Heart left ventricle (tissue), 16 donors: ENCODE measurements at regions not wholly inside any gene's neighbourhood (a gene's known extent, or its start where the extent isn't known, plus 50 kb on each side); places are given as distances from the start of the nearest gene placed in this dataset.
A peak's percentile ranks its signal among the peaks of the same experiment; 100 is the strongest.

Source experiments
- ATAC-seq, 4 donors: fragments of 200-7000 bp; cut with Tn5 transposase; one replicate each; pipeline ENCODE4 v1.9.1; 2020 to 2022; ENCODE audit warnings: moderate library complexity in 4 of 4, mild to moderate bottlenecking in 3 of 4, moderate number of reproducible peaks in 1 of 4
- DNase-seq, 5 donors: peaks; one replicate each; pipeline ENCODE4 v3.0.0-alpha.2; 2020
- H3K27ac ChIP-seq, 12 donors: fragments of 200-600 bp; sonication (generic) in 4 of 12; one replicate each; pipeline versions ENCODE4 v1.5.0 to v1.8.0; 2016 to 2022; ENCODE audit warnings: mild to moderate bottlenecking in 2 of 12
- H3K27me3 ChIP-seq, 9 donors: fragments of 200-600 bp; sonication (generic) in 2 of 9; one replicate each; pipeline versions ENCODE4 v1.5.1 to v1.8.0; 2016 to 2022; ENCODE audit warnings: mild to moderate bottlenecking in 3 of 9
- H3K36me3 ChIP-seq, 9 donors: fragments of 200-600 bp; sonication (generic) in 2 of 9; one replicate each; pipeline versions ENCODE4 v1.5.0 to v1.8.0; 2018 to 2022; ENCODE audit warnings: mild to moderate bottlenecking in 2 of 9
- H3K4me1 ChIP-seq, 12 donors: fragments of 200-600 bp; sonication (generic) in 4 of 12; one replicate each; pipeline versions ENCODE4 v1.5.0 to v1.8.0; 2016 to 2022; ENCODE audit warnings: mild to moderate bottlenecking in 3 of 12
- H3K4me3 ChIP-seq, 12 donors: fragments of 200-600 bp; sonication (generic) in 4 of 12; one replicate each; pipeline versions ENCODE4 v1.5.0 to v1.8.0; 2017 to 2022; ENCODE audit warnings: mild to moderate bottlenecking in 9 of 12, moderate library complexity in 4 of 12
- H3K9me3 ChIP-seq, 12 donors: fragments of 200-600 bp; sonication (generic) in 4 of 12; one replicate each; pipeline versions ENCODE4 v1.5.0 to v1.8.0; 2016 to 2022; ENCODE audit warnings: mild to moderate bottlenecking in 1 of 12
- POLR2A ChIP-seq, 2 donors: fragments of 450-650 bp; IDR thresholded peaks; one replicate each; pipeline ENCODE4 v1.6.1; 2017; ENCODE audit warnings: antibody characterized with exemption in 2 of 2, mild to moderate bottlenecking in 2 of 2, moderate library complexity in 2 of 2
- WGBS, 4 donors: extraction: QIAGEN DNeasy Blood & Tissue Kit in 2 of 4; methylation state at CpG; one replicate each; pipeline versions ENCODE4 v1.1.5 to v1.1.7; 2013 to 2018; 5-methylcytosine and 5-hydroxymethylcytosine counted together
- intact Hi-C, 10 donors: fragments of 100-400 bp; cut with DNase I; formaldehyde crosslinking; loops; one replicate each; pipeline versions ENCODE4 v1.11.1 to v1.14.2; 2022
- TF ChIP-seq, protein P1 (sequence below), 12 donors: fragments of 200-600 bp; sonication (generic) in 4 of 12; IDR thresholded peaks; one replicate each; pipeline versions ENCODE4 v1.5.0 to v1.8.0; 2018 to 2022; ENCODE audit warnings: antibody characterized with exemption in 12 of 12, mild to moderate bottlenecking in 5 of 12
- donor health status: ischemic (EF 13 %, LVEDD 7.1; RV severe dilation, severe dysfunction).
- donor health status: healthy with polysubstance abuse.
- donor health status: DM: no; HTN: yes; CAD: no.
- donor health status: DM: no; HTN: no; CAD: no.
- donor health status: ischemic (EF 25% LVEDD 6.9; RV normal size, moderate dysfunction).
- donor health status: ischemic (EF 25% LVEDD 5.7; RV mildly dilated, moderate dysfunction).
- donor health status: healthy.
- donor health status: DM: yes; HTN: yes; CAD: no.
- donor health status: ischemic (EF 35%, LVEDD 5.7; RV mildly dilated, moderate dysfunction).
- donor health status: nonischemic (EF 11% LVEDD 7.7; RV severe dilation, severe dysfunction).
- donor health status: DM: yes; HTN: yes; CAD: no.
- donor health status: PGD.
- donor health status: ischemic (EF 29% LVEDD 5.4; RV normal size, mild dysfunction).
- donor health status: nonischemic (EF 23%, LVEDD 6.1; RV moderate dilation, normal function).

DNA sequence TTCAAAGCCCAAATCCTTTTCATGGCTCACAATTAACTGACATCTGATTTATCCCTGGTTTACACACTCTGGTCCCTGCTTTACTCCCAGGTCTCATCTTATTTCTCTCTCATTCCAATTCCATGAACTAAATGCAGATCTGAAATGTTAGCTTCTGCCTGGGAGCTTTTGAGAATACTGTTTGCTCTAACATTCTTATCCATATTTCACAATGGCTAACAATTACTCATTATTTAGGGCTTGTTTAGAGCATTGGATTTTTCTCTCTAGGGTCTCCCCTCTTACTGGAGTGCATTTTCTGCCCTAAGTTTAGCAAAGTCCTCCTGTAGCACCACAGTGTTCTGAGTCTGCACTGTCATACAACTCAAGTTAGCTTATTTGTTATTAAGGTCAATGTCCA is 121.5 kb upstream of the HCRTR2 start:
- no peak for ATAC-seq
- no peak overlapping the region for H3K4me3 ChIP-seq
- TF ChIP-seq, protein P1, sequence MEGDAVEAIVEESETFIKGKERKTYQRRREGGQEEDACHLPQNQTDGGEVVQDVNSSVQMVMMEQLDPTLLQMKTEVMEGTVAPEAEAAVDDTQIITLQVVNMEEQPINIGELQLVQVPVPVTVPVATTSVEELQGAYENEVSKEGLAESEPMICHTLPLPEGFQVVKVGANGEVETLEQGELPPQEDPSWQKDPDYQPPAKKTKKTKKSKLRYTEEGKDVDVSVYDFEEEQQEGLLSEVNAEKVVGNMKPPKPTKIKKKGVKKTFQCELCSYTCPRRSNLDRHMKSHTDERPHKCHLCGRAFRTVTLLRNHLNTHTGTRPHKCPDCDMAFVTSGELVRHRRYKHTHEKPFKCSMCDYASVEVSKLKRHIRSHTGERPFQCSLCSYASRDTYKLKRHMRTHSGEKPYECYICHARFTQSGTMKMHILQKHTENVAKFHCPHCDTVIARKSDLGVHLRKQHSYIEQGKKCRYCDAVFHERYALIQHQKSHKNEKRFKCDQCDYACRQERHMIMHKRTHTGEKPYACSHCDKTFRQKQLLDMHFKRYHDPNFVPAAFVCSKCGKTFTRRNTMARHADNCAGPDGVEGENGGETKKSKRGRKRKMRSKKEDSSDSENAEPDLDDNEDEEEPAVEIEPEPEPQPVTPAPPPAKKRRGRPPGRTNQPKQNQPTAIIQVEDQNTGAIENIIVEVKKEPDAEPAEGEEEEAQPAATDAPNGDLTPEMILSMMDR (IDR thresholded peaks at IDR 0.05), result no peak
- TF ChIP-seq POLR2A (IDR thresholded peaks at IDR 0.05), result no peak

DNA sequence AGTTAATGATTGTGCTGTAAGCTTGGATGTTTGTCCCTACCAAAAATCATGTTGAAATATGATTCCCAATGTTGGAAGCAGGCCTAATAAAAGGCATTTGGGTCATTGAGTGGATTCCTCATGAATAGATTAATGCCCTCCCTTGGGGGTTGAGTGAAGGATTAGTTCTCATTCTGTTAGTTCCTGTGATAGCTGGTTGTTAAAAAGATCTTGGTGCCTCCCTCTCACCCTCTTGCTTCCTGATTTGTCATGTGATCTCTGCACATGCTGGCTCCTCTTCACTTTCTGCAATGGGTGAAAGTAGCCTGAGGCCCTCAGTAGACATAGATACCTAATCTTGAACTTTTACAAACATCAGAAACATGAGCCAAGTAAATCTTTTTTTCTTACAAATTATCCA is 115.6 kb upstream of the HCRTR2 start:
- Histone ChIP-seq H3K27me3 (no peaks in the 10 kb centered on the region), H3K27ac (no peak overlapping the region), H3K4me1 (no peaks in the 10 kb centered on the region), H3K9me3 (peaks cover 0 to 32% (median 12%) of the 10 kb centered on the region in 12 donors), H3K4me3 (no peak overlapping the region), H3K36me3 (no peaks in the 10 kb centered on the region)
- intact Hi-C loops, result no loop called here
- DNase-seq (no peak), ATAC-seq (no peak)
- TF ChIP-seq, protein P1 (IDR thresholded peaks at IDR 0.05), result no peak
- TF ChIP-seq POLR2A (IDR thresholded peaks at IDR 0.05), result no peak

More for the DNA sequence above, 121.5 kb upstream of the HCRTR2 start:
- H3K36me3 ChIP-seq, result no peaks in the 10 kb centered on the region
- H3K4me1 ChIP-seq, result peaks cover 0 to 5% (median 0%) of the 10 kb centered on the region in 12 donors
- H3K27ac ChIP-seq, result no peak overlapping the region
- no peaks in the 10 kb centered on the region for H3K27me3 ChIP-seq
- no peaks in the 10 kb centered on the region for H3K9me3 ChIP-seq
- DNase-seq, result no peak
- intact Hi-C loops, result no loop called here

DNA sequence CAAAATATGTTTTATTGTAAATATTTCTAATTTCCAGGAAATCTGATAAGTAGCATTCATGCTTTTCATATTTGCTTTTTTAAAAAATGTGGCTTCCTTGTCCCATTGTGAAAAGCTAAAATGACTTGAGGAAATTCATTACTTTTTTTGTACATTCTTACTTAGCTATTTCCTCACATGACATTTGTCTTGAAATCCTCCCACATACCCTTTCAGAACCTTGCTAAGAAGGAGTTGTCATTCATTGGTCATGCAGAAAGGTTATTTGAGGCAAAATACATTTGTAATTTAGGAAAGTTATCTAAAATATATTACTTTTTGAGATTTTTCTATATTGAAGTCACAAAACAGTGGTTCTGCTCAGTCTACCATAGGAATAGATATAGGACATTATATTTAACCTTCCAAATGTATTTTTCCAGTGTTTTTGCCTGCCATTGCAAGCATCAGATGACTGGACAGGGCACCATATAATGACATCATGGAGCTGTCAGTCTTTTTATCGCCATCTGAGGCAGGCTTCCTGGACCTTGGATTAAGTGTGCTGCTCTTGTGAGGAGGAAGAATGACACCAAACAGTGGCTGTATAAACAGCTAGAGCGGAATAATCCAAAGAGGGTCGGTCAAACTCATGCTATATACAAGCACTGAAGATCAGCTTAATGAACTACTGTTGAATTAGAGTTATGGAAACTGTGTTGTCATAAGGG is 109.4 kb upstream of the HCRTR2 start:
- ATAC-seq, result no peak

DNA sequence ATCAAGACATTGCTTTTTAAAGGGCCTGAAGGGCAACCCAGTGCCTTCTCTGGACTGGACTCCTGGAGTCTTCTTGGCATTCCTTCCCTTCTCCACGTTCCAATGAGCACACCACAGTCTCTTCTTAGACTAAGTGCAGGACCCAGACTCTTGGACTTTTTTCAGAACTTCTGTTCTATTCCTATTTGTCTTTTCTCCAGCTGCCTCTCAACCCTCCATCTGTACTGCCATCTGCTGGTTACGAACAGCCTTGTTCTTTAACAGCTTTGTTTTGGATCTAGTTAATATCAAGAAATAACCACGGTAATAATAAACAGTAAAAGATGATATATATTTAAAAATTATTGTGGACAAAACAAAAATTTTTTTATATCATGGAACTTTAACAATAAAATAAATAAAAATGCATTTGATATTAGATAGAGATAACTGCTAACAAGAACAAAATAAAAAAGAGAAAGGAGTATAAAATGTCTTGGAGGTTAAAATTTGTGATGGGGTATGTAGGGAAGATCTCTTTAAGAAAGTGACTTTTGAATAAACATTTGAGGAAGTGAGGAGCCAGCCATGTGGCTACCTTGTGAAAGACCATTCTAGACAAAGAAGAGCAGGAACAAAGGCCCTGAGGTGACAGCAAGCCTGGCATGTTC is 105.1 kb upstream of the HCRTR2 start:
- intact Hi-C loops, result loop anchor here in 8 of 10 donors (2.0 to 10.0 kb wide), 11 partner anchors 192 to 1094 kb away; no protein-coding TSS in a partner anchor
- DNase-seq (no peak), ATAC-seq (peak in 2 of 4 donors; percentile 38 to 39)
- Histone ChIP-seq H3K36me3 (no peaks in the 10 kb centered on the region), H3K27ac (no peak overlapping the region), H3K9me3 (peaks cover 0 to 11% (median 0%) of the 10 kb centered on the region in 12 donors), H3K4me1 (peaks cover 0 to 5% (median 0%) of the 10 kb centered on the region in 12 donors), H3K4me3 (no peak overlapping the region), H3K27me3 (no peaks in the 10 kb centered on the region)
- WGBS, 4 donors, result 15 to 18% (median 16%) methylated on average over 3 of the region's 3 CpGs
- TF ChIP-seq POLR2A (IDR thresholded peaks at IDR 0.05), result no peak
- TF ChIP-seq, protein P1 (IDR thresholded peaks at IDR 0.05), result peak; percentile 34 to 65 (median 51)

More for the DNA sequence above, 109.4 kb upstream of the HCRTR2 start:
- peaks cover 0 to 5% (median 0%) of the 10 kb centered on the region in 12 donors for H3K4me1 ChIP-seq
- intact Hi-C loops, result loop anchor here in 8 of 10 donors (5.0 to 10.0 kb wide), 8 partner anchors 188 to 1090 kb away; no protein-coding TSS in a partner anchor
- H3K9me3 ChIP-seq, result peaks cover 0 to 20% (median 7%) of the 10 kb centered on the region in 12 donors
- no peaks in the 10 kb centered on the region for H3K27me3 ChIP-seq
- WGBS, 4 donors, result 32 to 77% (median 61%) methylated on average over 3 of the region's 3 CpGs
- H3K27ac ChIP-seq, result no peak overlapping the region
- no peak overlapping the region for H3K4me3 ChIP-seq
- no peak for DNase-seq
- TF ChIP-seq, protein P1 (IDR thresholded peaks at IDR 0.05), result no peak
- TF ChIP-seq POLR2A (IDR thresholded peaks at IDR 0.05), result no peak
- no peaks in the 10 kb centered on the region for H3K36me3 ChIP-seq
